Ishikawa (cell line): ENCODE measurements at regions not wholly inside any gene's neighbourhood (a gene's known extent, or its start where the extent isn't known, plus 50 kb on each side); places are given as distances from the start of the nearest gene placed in this dataset.

Experiments used
- CEBPB ChIP-seq: IDR thresholded peaks from 2 replicates; pipeline ENCODE4 v1.6.1; 2012
- CREB1 ChIP-seq: IDR thresholded peaks from 2 replicates; pipeline ENCODE4 v1.6.1; 2012; ENCODE audit warnings: low read depth
- EP300 ChIP-seq: IDR thresholded peaks from 2 replicates; pipeline ENCODE4 v1.6.1; 2012; ENCODE audit warnings: borderline replicate concordance
- RAD21 ChIP-seq: IDR thresholded peaks from 2 replicates; pipeline ENCODE4 v1.6.1; 2012; ENCODE audit warnings: low read depth
- REST ChIP-seq: IDR thresholded peaks from 2 replicates; pipeline ENCODE4 v1.6.1; 2012; ENCODE audit warnings: low read depth, mild to moderate bottlenecking
- TAF1 ChIP-seq: IDR thresholded peaks from 2 replicates; pipeline ENCODE4 v1.6.1; 2012; ENCODE audit warnings: low read depth, mild to moderate bottlenecking
- TCF12 ChIP-seq: IDR thresholded peaks from 2 replicates; pipeline ENCODE4 v1.6.1; 2012; ENCODE audit warnings: low read depth
- USF1 ChIP-seq: IDR thresholded peaks from 2 replicates; pipeline ENCODE4 v1.6.1; 2012
- YY1 ChIP-seq: IDR thresholded peaks from 2 replicates; pipeline ENCODE4 v1.6.1; 2012; ENCODE audit warnings: low read depth
- TF ChIP-seq, protein P1 (sequence below): IDR thresholded peaks from 2 replicates; pipeline ENCODE4 v1.6.1; 2012

DNA sequence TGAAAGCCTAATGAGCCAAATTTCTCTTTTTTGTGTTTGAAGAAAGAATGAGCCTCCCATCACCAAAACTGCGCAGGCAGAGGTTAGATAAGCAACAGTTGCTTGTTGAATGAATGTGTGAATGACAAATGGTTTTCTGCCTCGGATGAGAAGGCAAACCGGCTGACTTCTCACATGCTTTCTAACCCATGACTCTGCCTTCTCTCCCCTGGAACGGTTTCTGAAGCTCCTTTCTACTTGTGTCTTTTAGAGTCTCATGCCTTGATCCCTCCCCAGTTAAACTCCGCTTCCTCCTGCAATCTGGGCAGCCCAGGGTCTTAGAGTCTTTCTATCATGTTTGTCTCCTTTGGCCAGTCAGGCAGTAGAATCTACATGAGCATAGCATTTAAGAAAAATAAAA, 342.1 kb upstream of the NCAM1 start:
- TF ChIP-seq YY1 (no peak), CEBPB (no peak), RAD21 (no peak), TCF12 (no peak), EP300 (no peak), REST (no peak), CREB1 (no peak), TAF1 (no peak), USF1 (no peak)
- TF ChIP-seq, protein P1, sequence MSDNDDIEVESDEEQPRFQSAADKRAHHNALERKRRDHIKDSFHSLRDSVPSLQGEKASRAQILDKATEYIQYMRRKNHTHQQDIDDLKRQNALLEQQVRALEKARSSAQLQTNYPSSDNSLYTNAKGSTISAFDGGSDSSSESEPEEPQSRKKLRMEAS: no peak
